ENCODE measurements at regions not wholly inside any gene's neighbourhood (a gene's known extent, or its start where the extent isn't known, plus 50 kb on each side); places are given as distances from the start of the nearest gene placed in this dataset.

GRCh38 chr17:14886200-14886739 is 378.9 kb downstream of the PMP22 start:
- in situ Hi-C loops (cut with HindIII; ENCODE audit: extremely low pct_ligation_motif_present, low pct_unique_long_range_greater_than_20kb) (no loop called here), intact Hi-C loops (cut with micrococcal nuclease; ENCODE audit: unreplicated experiment) (no loop called here)
- no peak for TF ChIP-seq PCBP1 (IDR thresholded peaks at IDR 0.05; ENCODE audit: borderline replicate concordance, low read depth, low read length)
- TF ChIP-seq TCF7L2 (IDR thresholded peaks at IDR 0.05; ENCODE audit: low read depth, low read length): no peak
- no peak for TF ChIP-seq GABPA (IDR thresholded peaks at IDR 0.05; ENCODE audit: low read depth, low read length)
- TF ChIP-seq GABPA (CRISPR knock-in tag; IDR thresholded peaks at IDR 0.05; ENCODE audit: low read depth): no peak
- TF ChIP-seq, protein P1, sequence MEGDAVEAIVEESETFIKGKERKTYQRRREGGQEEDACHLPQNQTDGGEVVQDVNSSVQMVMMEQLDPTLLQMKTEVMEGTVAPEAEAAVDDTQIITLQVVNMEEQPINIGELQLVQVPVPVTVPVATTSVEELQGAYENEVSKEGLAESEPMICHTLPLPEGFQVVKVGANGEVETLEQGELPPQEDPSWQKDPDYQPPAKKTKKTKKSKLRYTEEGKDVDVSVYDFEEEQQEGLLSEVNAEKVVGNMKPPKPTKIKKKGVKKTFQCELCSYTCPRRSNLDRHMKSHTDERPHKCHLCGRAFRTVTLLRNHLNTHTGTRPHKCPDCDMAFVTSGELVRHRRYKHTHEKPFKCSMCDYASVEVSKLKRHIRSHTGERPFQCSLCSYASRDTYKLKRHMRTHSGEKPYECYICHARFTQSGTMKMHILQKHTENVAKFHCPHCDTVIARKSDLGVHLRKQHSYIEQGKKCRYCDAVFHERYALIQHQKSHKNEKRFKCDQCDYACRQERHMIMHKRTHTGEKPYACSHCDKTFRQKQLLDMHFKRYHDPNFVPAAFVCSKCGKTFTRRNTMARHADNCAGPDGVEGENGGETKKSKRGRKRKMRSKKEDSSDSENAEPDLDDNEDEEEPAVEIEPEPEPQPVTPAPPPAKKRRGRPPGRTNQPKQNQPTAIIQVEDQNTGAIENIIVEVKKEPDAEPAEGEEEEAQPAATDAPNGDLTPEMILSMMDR (CRISPR knock-in tag; IDR thresholded peaks at IDR 0.05): peak; percentile 43
- Histone ChIP-seq H3K79me2 (ENCODE audit: insufficient read depth, low read length) (no peaks in the 10 kb centered on the region), H3K27me3 (ENCODE audit: control insufficient read depth in 1 of 2, insufficient read depth in 2 of 2, low read length in 2 of 2) (no peaks in the 10 kb centered on the region), H2AFZ (ENCODE audit: low read length) (no peak overlapping the region), H4K20me1 (ENCODE audit: insufficient read depth, low read length) (no peaks in the 10 kb centered on the region), H3K4me2 (ENCODE audit: low read depth, low read length) (no peak overlapping the region), H3K36me3 (replicated peaks in 1 of 2; ENCODE audit: control insufficient read depth in 1 of 2, insufficient read depth in 2 of 2, low read length in 2 of 2) (no peaks in the 10 kb centered on the region), H3K9me3 (ENCODE audit: low read length) (peaks cover 18% of the 10 kb centered on the region), H3K27ac (ENCODE audit: extremely low read length, insufficient read depth, low read length) (no peak overlapping the region), H3K4me3 (replicated peaks in 1 of 3; ENCODE audit: insufficient read depth in 1 of 3, low read depth in 2 of 3, low read length in 3 of 3) (no peak overlapping the region), H3K9ac (ENCODE audit: insufficient read depth, low read depth, low read length) (no peak overlapping the region), H3K4me1 (ENCODE audit: insufficient read depth, low read length) (no peaks in the 10 kb centered on the region)
- BruUV-seq (replicated peaks): no TSS peak
- FAIRE-seq: no peak
- ChIA-PET CTCF (ENCODE audit: low intra/inter-chr PET ratio, low total read pairs) (no interaction called here), POLR2A (interaction anchor here (0.6 kb wide), 1 partner anchor 335 kb away, joined by 3 read pairs; no protein-coding TSS in a partner anchor)
- 0% methylated on average over 1 of the region's 2 CpGs for WGBS (ENCODE audit: low lambda C conversion rate)
- no peak; the same call in 2 of the 3 replicates for ATAC-seq
- DNase-seq (ENCODE audit: low spot score): peak; percentile 9

DNA sequence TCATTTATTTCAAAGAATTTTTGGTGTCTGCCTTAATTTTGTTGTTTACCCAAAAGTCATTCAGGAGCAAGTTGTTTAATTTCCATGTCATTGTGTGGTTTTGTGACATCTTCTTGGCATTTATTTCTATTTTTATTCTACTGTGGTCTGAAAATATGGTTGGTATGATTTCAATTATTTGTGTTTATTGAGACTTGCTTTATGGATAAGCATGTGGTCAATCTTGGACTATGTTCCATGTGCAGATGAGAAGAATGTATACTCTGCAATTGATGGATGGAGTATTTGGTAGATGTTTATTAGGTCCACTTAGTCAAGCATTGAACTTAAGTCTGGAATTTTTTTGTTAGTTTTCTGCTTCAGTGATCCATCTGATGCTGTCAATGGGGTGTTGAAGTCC is 383.0 kb downstream of the PMP22 start:
- in situ Hi-C loops (cut with HindIII; ENCODE audit: extremely low pct_ligation_motif_present, low pct_unique_long_range_greater_than_20kb) (no loop called here), intact Hi-C loops (cut with micrococcal nuclease; ENCODE audit: unreplicated experiment) (no loop called here)
- peaks cover 15% of the 10 kb centered on the region for H3K9me3 ChIP-seq (ENCODE audit: low read length)
- TF ChIP-seq ZHX1 (CRISPR knock-in tag; IDR thresholded peaks at IDR 0.05; ENCODE audit: low read depth) (no peak), REXO4 (CRISPR knock-in tag; IDR thresholded peaks at IDR 0.05; ENCODE audit: borderline replicate concordance) (no peak), ZNF816 (CRISPR knock-in tag; IDR thresholded peaks at IDR 0.05; ENCODE audit: borderline replicate concordance) (no peak), MAFF (IDR thresholded peaks at IDR 0.05; ENCODE audit: low read depth, low read length) (no peak), ZFP37 (CRISPR knock-in tag; IDR thresholded peaks at IDR 0.05; ENCODE audit: borderline replicate concordance) (no peak)
- ChIA-PET CTCF (ENCODE audit: low intra/inter-chr PET ratio, low total read pairs) (no interaction called here), POLR2A (no interaction called here)
- no peaks in the 10 kb centered on the region for H3K4me1 ChIP-seq (ENCODE audit: insufficient read depth, low read length)
- H3K27me3 ChIP-seq (ENCODE audit: control insufficient read depth in 1 of 2, insufficient read depth in 2 of 2, low read length in 2 of 2): no peaks in the 10 kb centered on the region
- ATAC-seq (no peak), FAIRE-seq (no peak), DNase-seq (ENCODE audit: low spot score) (no peak)
- no peaks in the 10 kb centered on the region for H3K36me3 ChIP-seq (replicated peaks in 1 of 2; ENCODE audit: control insufficient read depth in 1 of 2, insufficient read depth in 2 of 2, low read length in 2 of 2)
- H3K4me3 ChIP-seq (replicated peaks in 1 of 3; ENCODE audit: insufficient read depth in 1 of 3, low read depth in 2 of 3, low read length in 3 of 3): no peak overlapping the region
- H3K9ac ChIP-seq (ENCODE audit: insufficient read depth, low read depth, low read length): no peak overlapping the region
- no peak overlapping the region for H2AFZ ChIP-seq (ENCODE audit: low read length)
- H3K4me2 ChIP-seq (ENCODE audit: low read depth, low read length): no peak overlapping the region
- no peaks in the 10 kb centered on the region for H4K20me1 ChIP-seq (ENCODE audit: insufficient read depth, low read length)
- H3K79me2 ChIP-seq (ENCODE audit: insufficient read depth, low read length): no peaks in the 10 kb centered on the region
- no TSS peak for BruUV-seq (replicated peaks)
- no peak overlapping the region for H3K27ac ChIP-seq (ENCODE audit: extremely low read length, insufficient read depth, low read length)

Data from HepG2 (cell line).